WTC11 (cell line): ENCODE measurements at regions not wholly inside any gene's neighbourhood (a gene's known extent, or its start where the extent isn't known, plus 50 kb on each side); places are given as distances from the start of the nearest gene placed in this dataset.

ENCODE experiments used
- ATAC-seq: fragments of 200-7000 bp; cut with Tn5 transposase; 2 replicates; pipeline ENCODE4 v1.10.0; 2021; ENCODE audit warnings: mild to moderate bottlenecking, moderate library complexity
- CTCF ChIA-PET: fragments of 300-600 bp; sonication (Branson Sonifier 250); formaldehyde crosslinking; loops from one replicate; lab custom pipeline; 2021; ENCODE audit warnings: antibody characterized with exemption; lab: Charles Lee
- POLR2A ChIA-PET: fragments of 350-600 bp; sonication (Branson Sonifier 250); formaldehyde crosslinking; loops from one replicate; lab custom pipeline; 2021; ENCODE audit warnings: antibody characterized with exemption; lab: Charles Lee
- DNase-seq: peaks from one replicate; pipeline ENCODE4 v3.0.0; 2021; ENCODE audit warnings: low spot score
- H3K27ac Mint-ChIP-seq: 2 replicates; pipeline ENCODE4 v1.8.0; 2021; ENCODE audit warnings: mixed read lengths
- H3K27me3 Mint-ChIP-seq: 2 replicates; pipeline ENCODE4 v1.8.0; 2021; ENCODE audit warnings: low read depth, mild to moderate bottlenecking, moderate library complexity, mixed read lengths
- H3K36me3 Mint-ChIP-seq: 2 replicates; pipeline ENCODE4 v1.8.0; 2021; ENCODE audit warnings: mixed read lengths
- H3K4me1 Mint-ChIP-seq: 2 replicates; pipeline ENCODE4 v1.8.0; 2022; ENCODE audit warnings: mixed read lengths
- H3K4me3 Mint-ChIP-seq: 2 replicates; pipeline ENCODE4 v1.8.0; 2021; ENCODE audit warnings: mild to moderate bottlenecking, moderate library complexity, mixed read lengths
- H3K9me3 Mint-ChIP-seq: 2 replicates; pipeline ENCODE4 v1.8.0; 2021; ENCODE audit warnings: mixed read lengths
- CREM ChIP-seq: sonication (generic); formaldehyde crosslinking; IDR thresholded peaks from 2 replicates; pipeline ENCODE4 v1.8.1; 2022; ENCODE audit warnings: mild to moderate bottlenecking, missing genetic modification reagents, moderate library complexity
- E2F1 ChIP-seq: sonication (generic); formaldehyde crosslinking; IDR thresholded peaks from 2 replicates; pipeline ENCODE4 v1.8.0; 2022; ENCODE audit warnings: mild to moderate bottlenecking, missing genetic modification reagents
- ERG ChIP-seq: fragments of 250-450 bp; sonication (Bioruptor Pico); IDR thresholded peaks from 2 replicates; pipeline ENCODE4 v1.8.0; 2021; ENCODE audit warnings: mild to moderate bottlenecking
- FOXK1 ChIP-seq: sonication (generic); formaldehyde crosslinking; IDR thresholded peaks from 2 replicates; pipeline ENCODE4 v1.8.0; 2022; ENCODE audit warnings: mild to moderate bottlenecking, moderate library complexity, missing genetic modification reagents
- FOXP1 ChIP-seq: sonication (generic); formaldehyde crosslinking; IDR thresholded peaks from 2 replicates; pipeline ENCODE4 v1.8.0; 2022; ENCODE audit warnings: missing genetic modification reagents, mild to moderate bottlenecking, moderate library complexity, borderline replicate concordance
- IRF1 ChIP-seq: sonication (generic); formaldehyde crosslinking; IDR thresholded peaks from 2 replicates; pipeline ENCODE4 v1.8.0; 2023; ENCODE audit warnings: missing genetic modification reagents
- KAT7 ChIP-seq: sonication (generic); formaldehyde crosslinking; IDR thresholded peaks from 2 replicates; pipeline ENCODE4 v1.8.1; 2023; ENCODE audit warnings: missing genetic modification reagents, mild to moderate bottlenecking, borderline replicate concordance
- RELA ChIP-seq: sonication (generic); formaldehyde crosslinking; IDR thresholded peaks from 2 replicates; pipeline ENCODE4 v1.8.1; 2022; ENCODE audit warnings: missing genetic modification reagents, mild to moderate bottlenecking, borderline replicate concordance
- SMAD3 ChIP-seq: sonication (generic); formaldehyde crosslinking; IDR thresholded peaks from 2 replicates; pipeline ENCODE4 v1.8.0; 2022; ENCODE audit warnings: missing genetic modification reagents, mild to moderate bottlenecking, borderline replicate concordance
- SMAD4 ChIP-seq: sonication (generic); formaldehyde crosslinking; IDR thresholded peaks from 2 replicates; pipeline ENCODE4 v1.8.0; 2022; ENCODE audit warnings: mild to moderate bottlenecking, missing genetic modification reagents
- STAT6 ChIP-seq: sonication (generic); formaldehyde crosslinking; conservative IDR thresholded peaks from 2 replicates; pipeline ENCODE4 v1.8.1; 2023; ENCODE audit warnings: mild to moderate bottlenecking, low read depth, missing genetic modification reagents, moderate library complexity
- USF2 ChIP-seq: sonication (generic); formaldehyde crosslinking; IDR thresholded peaks from 2 replicates; pipeline ENCODE4 v1.8.1; 2023; ENCODE audit warnings: mild to moderate bottlenecking, missing genetic modification reagents, moderate library complexity
- ZBTB43 ChIP-seq: sonication (generic); formaldehyde crosslinking; IDR thresholded peaks from 2 replicates; pipeline ENCODE4 v1.8.1; 2023; ENCODE audit warnings: mild to moderate bottlenecking, missing genetic modification reagents
- ZMAT4 ChIP-seq: fragments of 250-450 bp; sonication (Bioruptor Pico); IDR thresholded peaks from 2 replicates; pipeline ENCODE4 v1.9.0; 2021; ENCODE audit warnings: mild to moderate bottlenecking
- ZNF121 ChIP-seq: sonication (generic); formaldehyde crosslinking; IDR thresholded peaks from 2 replicates; pipeline ENCODE4 v1.8.0; 2023; ENCODE audit warnings: missing genetic modification reagents
- ZNF425 ChIP-seq: fragments of 250-450 bp; sonication (Bioruptor Pico); conservative IDR thresholded peaks from 2 replicates; pipeline ENCODE4 v1.9.0; 2021; ENCODE audit warnings: mild to moderate bottlenecking

- ChIA-PET CTCF (no interaction called here), POLR2A (no interaction called here)
- no peak for ATAC-seq
- Mint-ChIP-seq H3K27me3 (no peaks in the 10 kb centered on the region), H3K27ac (no peak overlapping the region), H3K4me3 (no peak overlapping the region), H3K36me3 (no peaks in the 10 kb centered on the region), H3K4me1 (peaks cover 17% of the 10 kb centered on the region), H3K9me3 (no peaks in the 10 kb centered on the region)
- no peak for TF ChIP-seq ZNF121 (CRISPR knock-in tag)
- TF ChIP-seq ZMAT4 (CRISPR knock-in tag) = no peak
- TF ChIP-seq IRF1 (CRISPR knock-in tag) = no peak
- no peak for TF ChIP-seq ERG (CRISPR knock-in tag)
- TF ChIP-seq USF2 = no peak
- no peak for TF ChIP-seq ZNF425 (CRISPR knock-in tag)
- TF ChIP-seq STAT6 (CRISPR knock-in tag) = no peak
- no peak for TF ChIP-seq CREM (CRISPR knock-in tag)
- no peak for TF ChIP-seq FOXK1
- no peak for TF ChIP-seq KAT7
- no peak for TF ChIP-seq SMAD3
- no peak for TF ChIP-seq SMAD4 (CRISPR knock-in tag)
- no peak for TF ChIP-seq FOXP1 (CRISPR knock-in tag)
- no peak for TF ChIP-seq RELA
- no peak for TF ChIP-seq ZBTB43 (CRISPR knock-in tag)
- TF ChIP-seq E2F1 = no peak
- no peak for DNase-seq
Measured at GRCh38 chr5:107300721-107301327, 369.9 kb downstream of the EFNA5 start.
